SH-SY5Y (cell line): ENCODE measurements at regions not wholly inside any gene's neighbourhood (a gene's known extent, or its start where the extent isn't known, plus 50 kb on each side); places are given as distances from the start of the nearest gene placed in this dataset.

Experiments used
- GATA2 ChIP-seq: IDR thresholded peaks from 2 replicates; pipeline ENCODE4 v1.6.1; 2011; ENCODE audit warnings: mild to moderate bottlenecking, low read depth, low read length
- GATA3 ChIP-seq: IDR thresholded peaks from 2 replicates; pipeline ENCODE4 v1.6.1; 2011; ENCODE audit warnings: low read depth, mild to moderate bottlenecking, low read length, moderate library complexity

DNA sequence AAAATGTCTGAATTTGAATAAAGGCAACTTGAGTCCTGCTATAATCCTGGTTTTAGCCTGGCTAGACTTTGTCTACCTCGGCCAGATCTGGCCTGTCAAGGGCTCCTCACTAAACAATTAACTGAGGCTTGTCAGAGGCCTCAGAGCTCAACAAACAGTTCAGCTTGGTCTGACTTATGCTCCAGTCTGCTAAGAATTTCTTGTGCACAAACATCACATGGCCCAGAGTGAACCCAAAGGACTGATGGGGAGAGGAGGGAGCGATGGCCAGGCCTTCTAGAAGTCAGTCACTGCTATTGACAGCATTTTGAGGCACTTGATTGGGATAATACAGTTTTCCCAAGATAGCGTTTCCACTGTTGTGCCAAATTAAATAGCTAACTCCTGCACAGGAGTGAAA, 555.1 kb upstream of the ID2 start:
- TF ChIP-seq GATA2 (no peak), GATA3 (no peak)
